ENCODE measurements at regions not wholly inside any gene's neighbourhood (a gene's known extent, or its start where the extent isn't known, plus 50 kb on each side); places are given as distances from the start of the nearest gene placed in this dataset.

DNA sequence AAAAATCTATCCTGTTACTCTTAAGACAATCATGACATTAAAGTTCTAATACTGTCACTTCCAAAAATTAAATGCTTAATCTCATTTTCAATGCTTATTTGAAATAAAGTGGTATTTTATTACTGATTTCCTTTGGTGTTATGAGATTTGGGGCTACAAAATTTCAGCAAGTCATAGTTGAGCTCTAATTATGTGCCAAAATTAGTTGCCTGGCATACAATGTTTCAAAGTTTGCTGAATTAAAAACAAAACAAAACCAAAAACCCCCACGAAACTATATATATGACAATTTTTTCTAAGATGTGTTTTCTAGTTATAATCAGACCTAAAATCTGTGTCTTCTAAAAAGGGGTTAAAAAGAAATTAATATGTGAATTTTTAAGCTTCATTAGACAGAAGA lies 62.2 kb downstream of the KCNRG start:
- no peak for DNase-seq
- no peak overlapping the region for H3K4ac ChIP-seq (ENCODE audit: low read depth, low read length)

More for the DNA sequence above, 62.2 kb downstream of the KCNRG start:
- no peak for ATAC-seq (ENCODE audit: low read depth)
- no TSS peak for BruUV-seq (replicated peaks)
- H4K20me1 ChIP-seq (ENCODE audit: insufficient read depth, low read length) = peaks cover 19% of the 10 kb centered on the region
- no peak overlapping the region for H3K4me3 ChIP-seq (ENCODE audit: insufficient read depth, low read depth, low read length)
- H3K18ac ChIP-seq (ENCODE audit: low read depth, low read length) = no peak overlapping the region
- peaks cover under 1 to 4% of the 10 kb centered on the region in 2 experiments; a peak in 3 of 4 replicates for H3K79me1 ChIP-seq (ENCODE audit: low read depth in 1 of 2, low read length in 2 of 2)
- H2BK120ac ChIP-seq (ENCODE audit: low read depth, low read length) = no peak overlapping the region
- no peaks in the 10 kb centered on the region for H3K9me3 ChIP-seq (ENCODE audit: control insufficient read depth, insufficient read depth, low read length)
- no peak overlapping the region for H2AK5ac ChIP-seq (ENCODE audit: low read depth, low read length)
- H3K4me1 ChIP-seq (ENCODE audit: control insufficient read depth, insufficient read depth, low read length) = no peaks in the 10 kb centered on the region
- H3K14ac ChIP-seq (replicated peaks; ENCODE audit: low read depth, low read length) = 0 out of 2 replicates have a peak overlapping the region, but pooled peaks have one; percentile 37
- CTCF ChIA-PET = interaction anchor here (3.8 kb wide), 1 partner anchor 80 kb away, joined by 13 read pairs; the partner anchor contains the start of gene TRIM13
- no peak overlapping the region for H2AFZ ChIP-seq (replicated peaks; ENCODE audit: low read length, poor library complexity)
- no peak overlapping the region for H3K9ac ChIP-seq (ENCODE audit: low read depth, low read length)
- no peak overlapping the region; a peak in 1 of 4 replicates for H4K8ac ChIP-seq (ENCODE audit: low read depth in 2 of 2, low read length in 2 of 2)
- WGBS, 2 experiments (ENCODE audit: extremely low coverage in 2 of 2, insufficient read length in 1 of 2) = no CpG with 5 or more reads among the region's 1 CpG
- peak overlapping the region; percentile 46 for H2BK5ac ChIP-seq (ENCODE audit: low read depth, low read length, poor library complexity, severe bottlenecking)
- no peak overlapping the region for H3K23ac ChIP-seq (ENCODE audit: low read depth, low read length)
- no peaks in the 10 kb centered on the region; the same call in 1 of the 2 replicates for H3K9me1 ChIP-seq (ENCODE audit: insufficient read depth, low read length)
- no peak overlapping the region for H2BK15ac ChIP-seq (ENCODE audit: low read depth, low read length)
- no peak overlapping the region for H3K56ac ChIP-seq (ENCODE audit: extremely low read depth, insufficient read depth, low read length)
- H2AK9ac ChIP-seq (replicated peaks; ENCODE audit: low read depth, low read length, poor library complexity) = no peak overlapping the region
- dilution Hi-C loops (cut with HindIII; ENCODE audit: low sequenced_read_pairs, unreplicated experiment) = no loop called here
- H4K91ac ChIP-seq (ENCODE audit: insufficient read depth, low read depth, low read length) = no peak overlapping the region
- TF ChIP-seq RCOR1 (IDR thresholded peaks at IDR 0.05; ENCODE audit: insufficient replicate concordance, low read length) (no peak), CEBPB (IDR thresholded peaks at IDR 0.05; ENCODE audit: low read depth, low read length) (no peak), BHLHE40 (IDR thresholded peaks at IDR 0.05; ENCODE audit: low read depth, low read length) (no peak), MAZ (IDR thresholded peaks at IDR 0.05; ENCODE audit: borderline replicate concordance, low read depth, low read length) (no peak), POLR2A (IDR thresholded peaks at IDR 0.05; ENCODE audit: low read depth, low read length) (no peak), SMC3 (IDR thresholded peaks at IDR 0.05; ENCODE audit: low read depth, low read length) (no peak), MAFK (IDR thresholded peaks at IDR 0.05; ENCODE audit: low read depth, low read length) (no peak), MXI1 (IDR thresholded peaks at IDR 0.05; ENCODE audit: borderline replicate concordance, low read depth, low read length) (no peak), RAD21 (IDR thresholded peaks at IDR 0.05; ENCODE audit: low read length) (no peak), RFX5 (IDR thresholded peaks at IDR 0.05; ENCODE audit: low read depth, low read length) (no peak), FOS (IDR thresholded peaks at IDR 0.05; ENCODE audit: low read depth, low read length) (no peak), NFE2L2 (IDR thresholded peaks at IDR 0.05; ENCODE audit: low read depth, low read length) (no peak), CHD1 (IDR thresholded peaks at IDR 0.05; ENCODE audit: low read depth, low read length) (no peak)
- TF ChIP-seq, protein P1, sequence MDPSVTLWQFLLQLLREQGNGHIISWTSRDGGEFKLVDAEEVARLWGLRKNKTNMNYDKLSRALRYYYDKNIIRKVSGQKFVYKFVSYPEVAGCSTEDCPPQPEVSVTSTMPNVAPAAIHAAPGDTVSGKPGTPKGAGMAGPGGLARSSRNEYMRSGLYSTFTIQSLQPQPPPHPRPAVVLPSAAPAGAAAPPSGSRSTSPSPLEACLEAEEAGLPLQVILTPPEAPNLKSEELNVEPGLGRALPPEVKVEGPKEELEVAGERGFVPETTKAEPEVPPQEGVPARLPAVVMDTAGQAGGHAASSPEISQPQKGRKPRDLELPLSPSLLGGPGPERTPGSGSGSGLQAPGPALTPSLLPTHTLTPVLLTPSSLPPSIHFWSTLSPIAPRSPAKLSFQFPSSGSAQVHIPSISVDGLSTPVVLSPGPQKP (IDR thresholded peaks at IDR 0.05; ENCODE audit: borderline replicate concordance, low read depth, low read length) = no peak
- TF ChIP-seq, protein P2, sequence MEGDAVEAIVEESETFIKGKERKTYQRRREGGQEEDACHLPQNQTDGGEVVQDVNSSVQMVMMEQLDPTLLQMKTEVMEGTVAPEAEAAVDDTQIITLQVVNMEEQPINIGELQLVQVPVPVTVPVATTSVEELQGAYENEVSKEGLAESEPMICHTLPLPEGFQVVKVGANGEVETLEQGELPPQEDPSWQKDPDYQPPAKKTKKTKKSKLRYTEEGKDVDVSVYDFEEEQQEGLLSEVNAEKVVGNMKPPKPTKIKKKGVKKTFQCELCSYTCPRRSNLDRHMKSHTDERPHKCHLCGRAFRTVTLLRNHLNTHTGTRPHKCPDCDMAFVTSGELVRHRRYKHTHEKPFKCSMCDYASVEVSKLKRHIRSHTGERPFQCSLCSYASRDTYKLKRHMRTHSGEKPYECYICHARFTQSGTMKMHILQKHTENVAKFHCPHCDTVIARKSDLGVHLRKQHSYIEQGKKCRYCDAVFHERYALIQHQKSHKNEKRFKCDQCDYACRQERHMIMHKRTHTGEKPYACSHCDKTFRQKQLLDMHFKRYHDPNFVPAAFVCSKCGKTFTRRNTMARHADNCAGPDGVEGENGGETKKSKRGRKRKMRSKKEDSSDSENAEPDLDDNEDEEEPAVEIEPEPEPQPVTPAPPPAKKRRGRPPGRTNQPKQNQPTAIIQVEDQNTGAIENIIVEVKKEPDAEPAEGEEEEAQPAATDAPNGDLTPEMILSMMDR (conservative IDR thresholded peaks at IDR 0.05; ENCODE audit: low read depth, low read length) = no peak
- TF ChIP-seq, protein P3, sequence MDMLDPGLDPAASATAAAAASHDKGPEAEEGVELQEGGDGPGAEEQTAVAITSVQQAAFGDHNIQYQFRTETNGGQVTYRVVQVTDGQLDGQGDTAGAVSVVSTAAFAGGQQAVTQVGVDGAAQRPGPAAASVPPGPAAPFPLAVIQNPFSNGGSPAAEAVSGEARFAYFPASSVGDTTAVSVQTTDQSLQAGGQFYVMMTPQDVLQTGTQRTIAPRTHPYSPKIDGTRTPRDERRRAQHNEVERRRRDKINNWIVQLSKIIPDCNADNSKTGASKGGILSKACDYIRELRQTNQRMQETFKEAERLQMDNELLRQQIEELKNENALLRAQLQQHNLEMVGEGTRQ (IDR thresholded peaks at IDR 0.05; ENCODE audit: low read depth, low read length) = no peak
- no peak overlapping the region for H4K5ac ChIP-seq (ENCODE audit: low read depth, low read length)
- intact Hi-C loops (cut with micrococcal nuclease) = no loop called here
- peak overlapping the region; percentile 57 for H3K4me2 ChIP-seq (ENCODE audit: low read depth, low read length)
- no peak overlapping the region for H2BK20ac ChIP-seq (ENCODE audit: low read depth, low read length)
- in situ Hi-C loops (cut with MboI; ENCODE audit: low sequenced_read_pairs) = loop anchor here (25.0 kb wide), 1 partner anchor 835 kb away; the partner anchor contains the start of gene RNASEH2B
- H3K36me3 ChIP-seq (ENCODE audit: control insufficient read depth, insufficient read depth, low read length) = 0 out of 2 replicates have a peak, but pooled peaks cover 2% of the 10 kb centered on the region
- POLR2A ChIA-PET (ENCODE audit: unreplicated experiment) = no interaction called here
- H3K27me3 ChIP-seq (ENCODE audit: control insufficient read depth, insufficient read depth, low read length) = no peaks in the 10 kb centered on the region
- H3K27ac ChIP-seq (ENCODE audit: insufficient read depth, low read length) = no peak overlapping the region; the same call in 1 of the 2 replicates
